ENCODE measurements at regions not wholly inside any gene's neighbourhood (a gene's known extent, or its start where the extent isn't known, plus 50 kb on each side); places are given as distances from the start of the nearest gene placed in this dataset.
A peak's percentile ranks its signal among the peaks of the same experiment; 100 is the strongest.
"Not testable (repeated sequence)": the region's sequence is repeated elsewhere in the genome, so short reads cannot be mapped to it uniquely, and the experiment has no call there.

GRCh38 chr17:61539728-61540127 lies 51.3 kb downstream of the NACA2 start:
- DNase-seq (ENCODE audit: low read depth in 2 of 2) = not testable (repeated sequence)

- no peak for DNase-seq (ENCODE audit: low read depth in 2 of 2)
Measured at GRCh38 chr17:61538480-61538879, 52.5 kb downstream of the NACA2 start.

- no peak for DNase-seq (ENCODE audit: low read depth in 2 of 2)
Measured at GRCh38 chr17:61537264-61537771, 53.7 kb downstream of the NACA2 start.

- peak; percentile 3 to 9 for DNase-seq (ENCODE audit: low read depth in 2 of 2)
Measured at GRCh38 chr17:61536422-61536955, 54.5 kb downstream of the NACA2 start.

All from lung microvascular endothelial cell (primary cell).